Prostate gland (tissue), 2 donors: ENCODE measurements at regions not wholly inside any gene's neighbourhood (a gene's known extent, or its start where the extent isn't known, plus 50 kb on each side); places are given as distances from the start of the nearest gene placed in this dataset.
"Not testable (repeated sequence)": the region's sequence is repeated elsewhere in the genome, so short reads cannot be mapped to it uniquely, and the experiment has no call there.

Source experiments
- POLR2A ChIP-seq: fragments of 450-650 bp; IDR thresholded peaks from one replicate; pipeline ENCODE4 v1.6.1; 2016; ENCODE audit warnings: antibody characterized with exemption, mild to moderate bottlenecking
- POLR2AphosphoS5 ChIP-seq: sonication (generic); formaldehyde crosslinking; IDR thresholded peaks from one replicate; pipeline ENCODE4 v1.6.1; 2017; ENCODE audit warnings: antibody characterized with exemption
- TF ChIP-seq, protein P1 (sequence below), 4 experiments: fragments of 200-600 bp in 2 of 4; fragments of 450-650 bp in 2 of 4; sonication (generic) in 2 of 4; IDR thresholded peaks; 1 replicate in 3 of 4; 2 replicates in 1 of 4; pipeline ENCODE4 v1.5.1; 2016 to 2019; ENCODE audit warnings: antibody characterized with exemption in 4 of 4, mild to moderate bottlenecking in 2 of 4, moderate library complexity in 2 of 4

DNA sequence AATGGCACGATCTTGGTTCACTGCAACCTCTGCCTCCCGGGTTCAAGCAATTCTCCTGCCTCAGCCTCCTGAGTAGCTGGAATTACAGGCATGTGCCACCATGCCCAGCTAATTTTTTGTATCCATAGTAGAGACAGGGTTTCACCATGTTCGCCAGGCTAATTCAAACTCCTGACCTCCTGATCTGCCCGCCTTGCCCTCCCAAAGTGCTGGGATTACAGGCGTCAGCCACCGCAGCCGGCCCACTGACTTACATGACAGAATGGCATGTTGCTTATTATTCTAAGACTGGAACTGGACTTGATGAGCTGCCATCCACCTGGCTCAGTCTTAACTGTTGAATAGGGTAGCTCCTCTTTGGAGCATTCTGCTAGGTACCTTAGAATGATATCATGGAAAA lies 363.6 kb upstream of the CCNH start:
- TF ChIP-seq, protein P1, sequence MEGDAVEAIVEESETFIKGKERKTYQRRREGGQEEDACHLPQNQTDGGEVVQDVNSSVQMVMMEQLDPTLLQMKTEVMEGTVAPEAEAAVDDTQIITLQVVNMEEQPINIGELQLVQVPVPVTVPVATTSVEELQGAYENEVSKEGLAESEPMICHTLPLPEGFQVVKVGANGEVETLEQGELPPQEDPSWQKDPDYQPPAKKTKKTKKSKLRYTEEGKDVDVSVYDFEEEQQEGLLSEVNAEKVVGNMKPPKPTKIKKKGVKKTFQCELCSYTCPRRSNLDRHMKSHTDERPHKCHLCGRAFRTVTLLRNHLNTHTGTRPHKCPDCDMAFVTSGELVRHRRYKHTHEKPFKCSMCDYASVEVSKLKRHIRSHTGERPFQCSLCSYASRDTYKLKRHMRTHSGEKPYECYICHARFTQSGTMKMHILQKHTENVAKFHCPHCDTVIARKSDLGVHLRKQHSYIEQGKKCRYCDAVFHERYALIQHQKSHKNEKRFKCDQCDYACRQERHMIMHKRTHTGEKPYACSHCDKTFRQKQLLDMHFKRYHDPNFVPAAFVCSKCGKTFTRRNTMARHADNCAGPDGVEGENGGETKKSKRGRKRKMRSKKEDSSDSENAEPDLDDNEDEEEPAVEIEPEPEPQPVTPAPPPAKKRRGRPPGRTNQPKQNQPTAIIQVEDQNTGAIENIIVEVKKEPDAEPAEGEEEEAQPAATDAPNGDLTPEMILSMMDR (IDR thresholded peaks at IDR 0.05), result not testable (repeated sequence)
- TF ChIP-seq POLR2A, POLR2AphosphoS5: not testable (repeated sequence)
